ENCODE measurements at regions not wholly inside any gene's neighbourhood (a gene's known extent, or its start where the extent isn't known, plus 50 kb on each side); places are given as distances from the start of the nearest gene placed in this dataset.

- TF ChIP-seq CTCF (IDR thresholded peaks at IDR 0.05) (no peak), EP300 (IDR thresholded peaks at IDR 0.05) (no peak), POLR2AphosphoS5 (IDR thresholded peaks at IDR 0.05) (no peak), POLR2A (IDR thresholded peaks at IDR 0.05) (no peak)
Observed at GRCh38 chr18:41660654-41661053, 294.4 kb upstream of the PIK3C3 start.
